ENCODE measurements at regions not wholly inside any gene's neighbourhood (a gene's known extent, or its start where the extent isn't known, plus 50 kb on each side); places are given as distances from the start of the nearest gene placed in this dataset.
"Not testable (repeated sequence)": the region's sequence is repeated elsewhere in the genome, so short reads cannot be mapped to it uniquely, and the experiment has no call there.

DNA sequence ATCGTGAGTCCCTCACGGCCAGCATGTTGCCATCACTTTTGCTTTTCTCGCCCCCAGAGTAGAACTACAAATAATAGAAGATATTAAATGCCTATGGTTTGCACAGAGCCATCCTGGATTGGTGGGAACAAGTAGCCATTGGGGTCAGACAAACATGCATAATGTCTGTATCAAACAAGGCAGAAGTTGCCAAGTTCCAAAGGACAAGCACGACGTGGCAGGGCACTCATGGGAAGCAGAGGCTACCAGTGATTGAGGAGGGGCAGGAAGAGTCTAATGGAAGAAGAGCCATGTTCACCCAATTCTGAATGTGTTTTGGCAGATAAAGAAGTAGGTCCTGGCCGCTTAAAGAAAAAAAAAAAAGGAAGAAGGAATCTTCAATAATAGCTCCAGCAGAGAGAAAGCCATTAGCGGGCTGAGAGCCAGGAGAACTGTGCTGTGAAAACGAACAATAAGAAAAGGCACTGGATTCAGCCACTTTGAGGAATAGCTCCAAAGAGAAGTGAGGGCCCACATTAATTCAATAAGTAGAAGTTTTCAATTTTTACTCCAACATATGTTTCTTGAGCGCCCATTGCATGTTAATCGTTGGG lies 153.7 kb upstream of the ADCY2 start:
- DNase-seq: no peak

DNA sequence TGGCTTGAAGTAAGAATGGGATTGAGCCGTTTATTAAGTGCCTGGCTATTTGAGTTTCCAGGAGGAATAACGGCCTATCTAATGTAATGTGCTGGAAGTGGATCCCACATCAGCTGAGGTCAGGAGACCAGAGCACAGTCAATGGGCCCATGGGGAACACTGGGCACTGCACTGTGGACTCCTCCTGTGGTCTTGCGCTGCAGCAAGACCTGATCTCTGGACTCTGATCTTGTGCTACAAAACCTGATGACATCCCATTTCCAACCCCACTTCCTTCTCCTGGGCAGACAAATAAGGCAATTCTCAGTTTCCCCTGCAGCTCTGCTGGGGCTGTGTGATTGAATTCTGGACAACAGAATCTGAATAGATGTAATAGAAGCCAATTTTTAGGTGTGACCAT lies 151.7 kb upstream of the ADCY2 start:
- no peak for DNase-seq

DNA sequence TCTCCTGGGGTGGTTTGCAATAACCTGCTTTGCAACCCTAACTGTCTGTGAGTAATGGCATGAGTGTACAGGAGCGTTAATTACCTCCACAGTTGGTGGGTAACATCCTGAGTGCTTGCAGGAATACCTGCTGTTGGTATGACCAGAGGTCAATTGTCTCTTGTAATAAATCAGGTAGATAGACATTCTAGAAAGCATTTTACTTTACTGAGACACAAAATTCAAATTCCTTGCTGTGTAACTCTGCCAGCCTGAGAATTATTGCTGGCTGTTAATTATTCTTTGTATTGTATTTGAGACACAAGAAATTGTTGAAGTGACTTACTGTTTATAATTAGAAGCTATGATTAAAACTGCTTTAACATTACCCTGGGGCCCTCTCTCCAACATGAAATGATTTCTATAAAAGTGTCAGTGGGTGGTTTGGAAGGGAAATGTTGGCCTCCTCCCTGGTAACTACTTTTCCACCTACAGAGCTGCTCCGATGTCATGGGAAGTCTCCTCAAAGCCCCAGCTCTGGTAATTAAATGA lies 150.8 kb upstream of the ADCY2 start:
- no peak for DNase-seq

DNA sequence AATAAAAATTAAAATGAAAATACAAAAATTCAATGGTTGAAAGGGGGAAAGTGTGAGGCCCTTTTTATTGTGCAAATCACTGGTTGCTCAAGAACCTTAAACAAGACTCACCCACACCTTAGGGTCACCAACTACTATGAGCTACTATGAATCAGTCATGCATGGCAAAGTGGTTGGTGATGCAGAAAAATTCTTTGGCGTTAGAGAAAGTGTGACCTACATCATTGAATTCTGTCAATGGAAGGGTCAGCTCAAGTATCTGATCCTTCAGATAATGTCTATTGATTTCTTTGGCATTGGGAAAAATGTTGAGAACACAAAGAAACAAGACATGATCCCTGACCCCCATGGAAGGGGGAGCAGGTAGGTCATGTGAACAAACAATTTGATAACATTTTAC lies 149.7 kb upstream of the ADCY2 start:
- no peak for DNase-seq

DNA sequence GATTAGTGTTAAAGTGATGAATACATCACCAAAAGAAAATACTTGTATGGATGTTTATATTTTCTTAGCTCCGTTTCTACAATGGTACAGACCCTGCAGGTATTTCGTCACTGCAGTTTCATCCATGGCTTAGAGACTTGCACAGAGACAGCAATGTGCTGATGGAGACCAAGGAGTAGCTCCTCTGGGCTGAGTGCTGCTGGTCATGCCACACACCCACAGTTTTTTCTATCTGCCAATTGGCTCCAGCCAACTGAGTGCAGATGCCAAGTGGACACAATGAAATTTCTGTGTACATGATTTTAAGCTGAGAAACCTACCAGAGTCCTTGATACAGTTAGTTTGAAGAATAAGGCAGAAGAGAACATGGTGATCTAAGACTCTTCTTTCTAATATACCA lies 145.9 kb upstream of the ADCY2 start:
- no peak for DNase-seq

DNA sequence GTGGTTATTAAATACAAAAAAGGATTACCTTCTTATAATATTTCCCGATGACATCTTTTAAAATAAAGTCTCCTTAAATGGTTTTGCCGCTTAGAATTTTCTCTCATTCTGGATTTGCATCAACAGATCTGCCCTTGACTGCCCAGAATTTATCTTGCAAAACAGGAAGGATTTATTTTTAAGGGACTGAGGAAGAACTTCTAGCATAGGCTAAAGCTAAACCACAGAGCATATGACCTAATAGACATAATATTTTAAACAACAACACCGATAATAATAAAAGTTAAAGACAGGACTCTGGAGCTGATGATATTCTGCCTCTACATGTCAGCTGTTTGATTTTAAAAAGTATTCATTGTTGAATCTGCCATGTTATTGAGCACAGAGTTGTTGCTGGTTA lies 145.3 kb upstream of the ADCY2 start:
- no peak for DNase-seq

DNA sequence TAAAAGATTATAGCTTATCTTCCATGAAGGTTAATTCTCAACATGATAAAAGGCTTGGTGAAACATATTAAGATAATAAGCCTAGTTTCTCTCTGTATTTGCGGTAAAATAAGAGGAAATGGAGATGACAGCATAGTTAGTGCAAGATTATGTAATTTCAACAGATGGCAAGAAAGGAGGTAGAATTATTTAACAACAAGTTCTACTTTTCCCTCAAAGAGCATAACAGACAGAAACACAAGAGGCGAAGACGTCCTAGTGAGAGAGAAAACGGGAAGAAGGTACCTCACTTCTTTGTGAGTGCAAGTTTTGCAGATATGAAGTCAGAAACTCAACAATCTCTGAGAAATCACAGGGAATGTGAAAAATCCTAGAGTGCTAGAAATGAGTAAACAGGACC lies 144.8 kb upstream of the ADCY2 start:
- DNase-seq: no peak

DNA sequence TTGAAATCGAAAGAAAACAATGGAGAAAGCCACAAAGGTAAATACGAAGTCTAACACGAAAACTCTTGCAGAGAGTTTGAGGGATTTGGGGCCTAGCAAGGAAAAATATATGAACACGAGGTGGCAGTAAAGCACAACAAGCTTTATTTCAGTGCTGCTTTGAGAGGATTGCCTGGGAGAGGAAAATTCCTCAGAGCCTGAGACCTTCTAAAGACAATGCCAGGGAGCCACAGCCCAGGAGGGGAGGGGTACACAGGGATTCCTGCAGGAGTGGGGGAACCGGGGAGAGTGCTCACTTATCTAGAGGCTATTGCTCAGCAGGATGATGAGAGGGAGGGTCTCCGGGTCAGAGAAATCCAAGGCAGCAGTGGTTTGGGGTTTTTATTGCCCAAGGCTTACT lies 134.9 kb upstream of the ADCY2 start:
- peak; percentile 56 for DNase-seq

DNA sequence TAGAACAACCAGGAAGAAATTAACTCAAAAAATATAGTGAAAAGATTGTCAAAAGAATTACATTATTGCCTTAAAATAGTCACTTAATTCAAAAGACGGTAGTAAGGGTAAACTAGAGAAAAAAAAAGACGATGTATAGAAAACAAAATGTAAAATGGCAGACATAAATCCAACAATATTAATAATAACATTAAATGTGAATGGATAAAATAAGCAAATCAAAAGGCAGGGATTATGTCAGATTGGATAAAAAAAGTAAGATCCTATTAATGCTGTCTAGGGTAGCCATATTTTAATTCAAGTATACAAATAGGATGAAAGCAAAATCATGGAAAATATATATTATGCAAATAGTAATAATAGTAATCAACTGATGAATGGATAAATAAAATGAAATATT lies 134.0 kb upstream of the ADCY2 start:
- no peak for DNase-seq

DNA sequence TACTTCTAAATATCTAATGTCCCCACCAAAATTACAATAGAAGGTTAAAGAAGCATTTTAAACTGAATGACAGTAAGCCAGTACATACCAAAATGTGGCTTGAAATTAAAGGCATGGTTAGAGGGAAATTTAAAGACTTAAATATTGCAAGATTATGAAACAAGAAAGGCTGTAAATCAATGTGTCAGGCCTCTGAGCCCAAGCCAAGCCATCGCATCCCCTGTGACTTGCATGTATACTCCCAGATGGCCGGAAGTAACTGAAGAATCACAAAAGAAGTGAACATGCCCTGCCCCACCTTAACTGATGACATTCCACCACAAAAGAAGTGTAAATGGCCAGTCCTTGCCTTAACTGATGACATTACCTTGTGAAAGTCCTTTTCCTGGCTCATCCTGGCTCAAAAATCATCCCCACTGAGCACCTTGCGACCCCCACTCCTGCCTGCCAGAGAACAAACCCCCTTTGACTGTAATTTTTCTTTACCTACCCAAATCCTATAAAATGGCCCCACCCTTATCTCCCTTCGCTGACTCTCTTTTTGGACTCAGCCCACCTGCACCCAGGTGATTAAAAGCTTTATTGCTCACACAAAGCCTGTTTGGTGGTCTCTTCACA lies 132.4 kb upstream of the ADCY2 start:
- DNase-seq: not testable (repeated sequence)

DNA sequence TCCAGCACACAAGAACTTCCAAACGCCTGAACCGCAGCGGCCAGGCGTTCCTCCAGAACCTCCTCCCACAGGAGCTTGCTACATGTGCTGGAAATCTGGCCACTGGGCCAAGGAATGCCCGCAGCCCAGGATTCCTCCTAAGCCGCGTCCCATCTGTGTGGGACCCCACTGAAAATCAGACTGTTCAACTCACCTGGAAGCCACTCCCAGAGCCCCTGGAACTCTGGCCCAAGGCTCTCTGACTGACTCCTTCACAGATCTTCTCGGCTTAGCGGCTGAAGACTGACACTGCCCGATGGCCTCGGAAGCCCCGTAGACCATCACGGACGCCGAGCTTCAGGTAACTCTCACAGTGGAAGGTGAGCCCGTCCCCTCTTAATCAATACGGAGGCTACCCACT lies 130.2 kb upstream of the ADCY2 start:
- DNase-seq: not testable (repeated sequence)

DNA sequence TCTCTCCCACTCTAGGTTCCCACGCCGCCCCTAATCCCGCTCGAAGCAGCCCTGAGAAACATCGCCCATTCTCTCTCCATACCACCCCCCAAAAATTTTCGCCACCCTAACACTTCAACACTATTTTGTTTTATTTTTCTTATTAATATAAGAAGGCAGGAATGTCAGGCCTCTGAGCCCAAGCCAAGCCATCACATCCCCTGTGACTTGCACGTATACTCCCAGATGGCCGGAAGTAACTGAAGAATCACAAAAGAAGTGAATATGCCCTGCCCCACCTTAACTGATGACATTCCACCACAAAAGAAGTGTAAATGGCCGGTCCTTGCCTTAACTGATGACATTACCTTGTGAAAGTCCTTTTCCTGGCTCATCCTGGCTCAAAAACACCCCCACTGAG lies 127.2 kb upstream of the ADCY2 start:
- not testable (repeated sequence) for DNase-seq

DNA sequence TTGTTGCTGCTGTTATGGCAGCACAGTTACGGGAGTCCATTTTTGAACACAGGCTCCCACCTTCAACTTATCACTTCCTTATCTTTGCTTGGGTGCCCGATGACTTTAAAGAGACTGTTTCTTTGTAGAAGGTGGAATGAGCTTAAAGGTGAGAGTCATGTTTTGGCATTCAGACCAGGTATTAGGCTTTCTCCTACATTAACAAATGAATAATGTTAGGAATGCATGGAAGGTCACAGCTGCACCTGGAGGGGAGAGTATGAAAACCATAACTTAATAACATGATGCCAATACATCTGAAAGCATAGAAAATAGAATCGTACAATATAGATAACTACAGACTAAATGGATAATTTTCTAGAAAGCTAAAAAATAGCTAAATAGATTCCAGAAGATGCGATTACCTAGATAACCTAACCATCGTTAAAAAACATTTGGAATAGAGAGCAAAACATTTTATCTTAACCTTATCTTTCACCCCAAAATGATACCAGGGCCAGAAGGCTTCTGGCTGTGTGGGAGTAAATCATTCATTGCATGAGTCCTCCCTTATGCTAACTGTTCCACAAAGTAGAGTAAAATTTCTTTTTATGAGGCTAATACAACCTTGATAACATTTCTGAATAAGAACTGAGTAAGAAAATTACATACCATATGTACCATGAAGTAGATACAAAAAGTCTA lies 126.2 kb upstream of the ADCY2 start:
- DNase-seq: no peak

DNA sequence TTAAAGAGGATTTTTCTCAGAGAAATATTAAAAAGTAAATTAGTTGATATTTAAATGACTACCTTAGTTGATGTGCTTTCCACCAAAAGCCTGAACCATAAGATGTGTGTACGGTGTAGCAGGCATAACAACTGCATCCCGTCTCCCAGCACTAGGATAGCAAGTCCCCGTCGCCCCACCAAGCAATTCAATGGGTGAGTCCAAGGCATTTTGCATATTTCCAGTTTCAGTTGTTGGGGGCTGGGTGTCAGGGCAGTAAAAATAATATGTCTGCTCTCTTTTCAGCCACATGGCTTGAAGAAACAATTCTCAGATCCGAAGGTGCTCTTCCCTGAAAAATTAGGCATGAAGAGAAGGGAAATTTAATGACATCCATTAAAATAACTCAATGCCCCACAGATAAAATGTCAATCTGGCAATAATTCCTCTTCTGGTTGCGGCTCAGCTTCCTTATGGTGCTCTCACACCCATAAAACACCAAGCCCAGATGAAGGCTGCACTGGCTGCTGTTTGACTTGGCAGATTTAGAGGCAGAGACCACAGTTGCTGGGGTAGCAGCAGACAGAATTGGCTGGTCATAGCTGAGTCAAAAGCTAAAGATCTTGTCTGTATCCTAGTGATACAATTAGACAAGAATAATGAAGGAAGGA lies 124.4 kb upstream of the ADCY2 start:
- no peak for DNase-seq

DNA sequence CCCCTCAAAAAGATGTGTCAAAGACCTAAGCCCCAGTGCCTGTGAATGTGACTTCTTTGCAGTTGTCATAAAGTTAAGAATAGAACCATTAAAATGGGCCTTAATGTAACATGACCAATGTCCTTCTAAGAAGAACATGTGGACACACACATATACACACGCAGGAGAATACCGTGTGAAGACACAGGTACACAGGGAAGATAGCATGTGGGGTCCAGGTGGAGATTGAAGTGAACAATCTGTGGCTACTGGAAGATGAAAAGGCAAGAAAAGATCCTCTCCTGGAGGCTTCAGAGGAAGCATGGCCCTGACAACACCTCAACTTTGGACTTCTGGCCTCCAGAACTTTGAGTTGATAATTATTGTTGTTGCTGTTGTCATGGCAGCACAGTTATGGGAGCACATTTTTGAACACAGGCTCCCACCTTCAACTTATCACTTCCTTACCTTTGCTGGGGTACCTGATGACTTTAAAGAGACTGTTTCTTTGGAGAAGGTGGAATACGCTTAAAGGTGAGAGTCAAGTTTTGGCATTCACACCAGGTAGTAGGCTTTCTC lies 123.5 kb upstream of the ADCY2 start:
- no peak for DNase-seq

DNA sequence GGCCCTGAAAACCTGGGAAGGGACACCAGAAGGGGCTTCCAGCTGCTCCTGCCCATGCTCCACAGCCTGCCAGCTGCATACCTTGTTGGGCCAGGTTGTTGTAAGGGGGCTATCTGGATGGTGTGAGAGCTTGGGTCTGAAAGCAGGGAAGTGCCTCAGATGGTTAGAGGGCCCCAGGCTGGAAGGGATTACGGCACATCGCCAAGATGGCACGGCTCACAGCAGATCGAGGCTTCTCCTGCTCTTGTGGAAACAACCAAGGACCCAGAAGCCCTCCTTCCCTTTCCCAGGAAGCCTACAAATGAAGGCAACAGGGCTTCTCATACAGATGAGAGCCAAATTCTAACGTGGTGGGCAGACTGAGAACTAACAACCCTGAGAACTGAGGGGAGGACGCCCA lies 121.7 kb upstream of the ADCY2 start:
- no peak for DNase-seq

DNA sequence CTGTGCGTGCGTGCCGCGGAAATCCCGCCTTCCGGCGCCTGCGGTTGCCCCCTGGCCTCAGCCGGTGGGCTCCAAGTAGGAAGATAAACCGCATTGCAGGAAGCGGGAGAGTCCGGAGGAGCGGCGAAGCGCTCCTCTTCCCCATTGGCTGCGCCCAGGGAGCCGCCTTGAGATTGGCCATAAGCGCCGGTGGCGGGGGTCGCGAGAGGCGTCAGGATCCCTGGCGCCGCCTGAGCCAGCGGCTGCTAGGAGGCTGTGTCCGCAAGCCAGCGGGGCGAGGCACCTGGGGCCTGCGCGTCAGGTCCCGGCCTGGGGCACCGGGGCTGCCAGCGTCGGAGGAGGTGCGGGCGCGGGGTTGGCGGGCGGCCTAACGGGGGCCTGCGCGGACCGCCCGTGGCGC lies 106.3 kb upstream of the ADCY2 start:
- not testable (repeated sequence) for DNase-seq

DNA sequence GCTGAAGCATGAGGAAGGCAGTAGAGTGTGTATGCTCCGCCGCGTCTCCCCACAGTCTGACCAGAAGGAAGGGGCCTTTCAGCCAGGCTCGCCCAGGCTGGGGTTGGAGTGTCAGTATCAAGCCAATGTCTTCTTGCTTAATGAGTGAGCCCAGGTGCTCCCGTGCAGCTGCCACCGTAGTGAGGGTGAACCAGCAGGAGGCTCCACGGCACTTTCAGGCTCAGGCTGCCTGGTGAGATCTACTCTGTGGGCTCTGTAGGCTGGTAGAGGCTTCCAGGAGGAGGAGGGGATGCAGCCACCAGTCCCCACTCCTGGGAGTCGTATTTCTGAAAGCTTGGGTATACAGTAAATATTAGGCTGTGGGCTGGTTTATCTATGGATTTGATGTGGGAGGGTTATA lies 98.1 kb upstream of the ADCY2 start:
- DNase-seq: not testable (repeated sequence)

DNA sequence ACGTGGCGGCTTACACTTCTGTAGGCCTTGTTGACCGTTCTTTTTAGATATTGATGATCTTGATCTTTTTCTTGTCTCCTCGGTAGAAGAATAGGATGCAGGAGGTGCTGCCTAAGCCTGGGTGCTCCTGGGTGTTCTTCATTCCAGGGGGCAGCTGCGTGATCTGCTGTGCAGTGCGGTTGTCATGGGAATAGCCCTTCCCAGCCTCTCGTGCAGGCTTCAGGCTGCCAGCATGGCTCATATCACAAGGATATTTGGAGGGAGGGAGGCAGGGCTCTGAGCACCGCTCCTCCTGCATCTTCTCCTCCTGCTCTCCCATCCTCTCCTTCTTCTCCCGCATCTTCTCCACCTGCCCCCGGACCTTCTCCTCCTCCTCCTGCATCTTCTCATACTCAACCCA lies 96.2 kb upstream of the ADCY2 start:
- not testable (repeated sequence) for DNase-seq

DNA sequence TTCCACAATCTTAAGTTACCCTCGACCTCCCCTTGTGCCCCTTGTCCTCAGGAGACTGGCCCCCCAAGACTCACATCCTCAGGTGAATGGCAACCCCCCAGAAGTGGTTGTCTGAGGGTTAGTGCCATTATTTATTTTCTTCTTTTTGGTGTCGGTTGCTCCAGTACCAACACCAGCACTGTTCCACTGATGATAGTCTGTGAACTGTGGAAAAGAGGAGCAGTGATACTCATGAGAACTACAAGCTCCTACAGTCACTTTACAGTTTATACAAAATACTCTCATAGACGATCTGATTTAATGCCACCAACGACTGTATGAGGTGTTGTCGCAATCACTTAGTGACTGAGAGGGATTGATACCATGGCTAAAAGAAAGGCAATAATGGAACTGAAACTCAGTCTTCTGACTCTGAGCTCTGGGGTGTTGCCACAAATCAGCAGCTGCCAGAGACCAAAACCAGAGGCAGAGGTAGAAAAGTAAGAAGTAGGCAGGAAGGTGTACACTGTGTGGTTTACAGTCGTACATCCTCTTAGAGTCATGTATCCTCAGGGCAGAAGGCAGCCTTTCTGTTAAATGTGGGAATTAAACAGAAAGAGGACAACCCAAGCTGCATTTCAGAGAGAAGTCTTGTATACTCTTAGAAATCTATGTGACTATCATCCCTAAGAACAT lies 90.8 kb upstream of the ADCY2 start:
- not testable (repeated sequence) for DNase-seq

DNA sequence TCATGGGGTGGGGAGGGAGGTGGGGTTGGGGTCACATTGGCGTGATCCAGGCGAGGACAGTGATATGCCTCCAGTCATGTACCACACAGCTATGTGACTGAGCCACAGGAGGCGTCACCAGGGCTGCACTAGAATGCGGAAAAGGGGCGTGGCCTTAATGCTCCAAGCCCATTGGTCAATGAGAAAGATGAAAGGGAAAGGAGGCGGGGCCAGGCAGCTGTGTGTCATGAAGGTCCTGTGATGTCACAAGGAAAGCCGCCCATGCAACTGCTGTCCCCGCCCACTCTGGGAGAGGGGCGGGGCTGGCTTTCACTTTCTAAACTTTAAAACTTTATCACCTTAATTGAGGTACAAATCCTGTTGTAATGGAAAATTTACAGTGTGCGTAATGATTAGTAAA lies 89.4 kb upstream of the ADCY2 start:
- DNase-seq: not testable (repeated sequence)

DNA sequence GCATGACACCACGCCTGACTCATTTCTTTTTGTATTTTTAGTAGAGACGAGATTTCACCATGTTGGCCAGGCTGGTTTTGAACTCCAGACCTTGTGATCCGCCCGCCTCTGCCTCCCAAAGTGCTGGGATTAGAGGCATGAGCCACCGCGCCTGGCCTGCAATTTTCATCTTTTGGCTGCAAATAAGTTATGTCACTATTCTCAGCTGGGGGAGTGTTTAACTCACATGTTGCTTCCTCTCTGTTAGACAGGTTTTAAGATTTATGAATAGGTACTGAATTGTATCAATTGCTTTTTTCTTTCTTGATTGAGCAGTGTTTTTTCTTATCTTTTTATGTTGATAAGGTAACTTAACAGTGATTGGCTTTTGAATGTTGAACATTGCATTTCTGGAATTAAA lies 88.2 kb upstream of the ADCY2 start:
- DNase-seq: not testable (repeated sequence)

DNA sequence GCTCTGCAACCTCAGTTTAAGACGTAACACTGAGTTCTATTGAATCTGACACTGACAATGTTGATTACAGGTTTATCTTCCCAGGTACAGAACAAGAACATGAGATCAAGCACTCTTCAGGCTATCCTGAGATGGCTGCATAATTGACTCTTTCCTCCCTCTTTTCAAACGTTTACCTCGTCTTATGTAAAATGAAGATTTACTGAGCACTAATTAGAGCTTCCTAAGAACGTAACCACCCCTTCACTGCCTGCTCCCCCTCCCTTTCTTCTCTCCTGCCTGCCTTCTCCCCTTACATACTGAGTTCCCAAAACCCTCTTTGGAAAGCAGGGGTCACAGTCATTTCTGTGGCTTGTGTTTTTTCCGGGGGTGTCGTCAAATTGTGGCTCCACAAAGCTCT lies 86.2 kb upstream of the ADCY2 start:
- not testable (repeated sequence) for DNase-seq
